Ishikawa (cell line): ENCODE measurements at regions not wholly inside any gene's neighbourhood (a gene's known extent, or its start where the extent isn't known, plus 50 kb on each side); places are given as distances from the start of the nearest gene placed in this dataset.

Experiments used
- CEBPB ChIP-seq: IDR thresholded peaks from 2 replicates; pipeline ENCODE4 v1.6.1; 2012
- CREB1 ChIP-seq: IDR thresholded peaks from 2 replicates; pipeline ENCODE4 v1.6.1; 2012; ENCODE audit warnings: low read depth
- EGR1 ChIP-seq: IDR thresholded peaks from 2 replicates; pipeline ENCODE4 v1.6.1; 2012
- EP300 ChIP-seq: IDR thresholded peaks from 2 replicates; pipeline ENCODE4 v1.6.1; 2012; ENCODE audit warnings: borderline replicate concordance
- FOXM1 ChIP-seq: IDR thresholded peaks from 2 replicates; pipeline ENCODE4 v1.6.1; 2012; ENCODE audit warnings: low read depth, borderline replicate concordance
- NFIC ChIP-seq: IDR thresholded peaks from 2 replicates; pipeline ENCODE4 v1.6.1; 2012
- RAD21 ChIP-seq: IDR thresholded peaks from 2 replicates; pipeline ENCODE4 v1.6.1; 2012; ENCODE audit warnings: low read depth
- TAF1 ChIP-seq: IDR thresholded peaks from 2 replicates; pipeline ENCODE4 v1.6.1; 2012; ENCODE audit warnings: low read depth, mild to moderate bottlenecking
- TCF12 ChIP-seq: IDR thresholded peaks from 2 replicates; pipeline ENCODE4 v1.6.1; 2012; ENCODE audit warnings: low read depth
- TEAD4 ChIP-seq: IDR thresholded peaks from 2 replicates; pipeline ENCODE4 v1.6.1; 2012
- YY1 ChIP-seq: IDR thresholded peaks from 2 replicates; pipeline ENCODE4 v1.6.1; 2012; ENCODE audit warnings: low read depth
- ZBTB7A ChIP-seq: IDR thresholded peaks from 2 replicates; pipeline ENCODE4 v1.6.1; 2012; ENCODE audit warnings: low read depth
- TF ChIP-seq, protein P1 (sequence below): IDR thresholded peaks from 2 replicates; pipeline ENCODE4 v1.6.1; 2012
- TF ChIP-seq, protein P2 (sequence below): IDR thresholded peaks from 2 replicates; pipeline ENCODE4 v1.6.1; 2012
- TF ChIP-seq, protein P3 (sequence below): IDR thresholded peaks from 2 replicates; pipeline ENCODE4 v1.6.1; 2012; ENCODE audit warnings: low read depth, mild to moderate bottlenecking

DNA sequence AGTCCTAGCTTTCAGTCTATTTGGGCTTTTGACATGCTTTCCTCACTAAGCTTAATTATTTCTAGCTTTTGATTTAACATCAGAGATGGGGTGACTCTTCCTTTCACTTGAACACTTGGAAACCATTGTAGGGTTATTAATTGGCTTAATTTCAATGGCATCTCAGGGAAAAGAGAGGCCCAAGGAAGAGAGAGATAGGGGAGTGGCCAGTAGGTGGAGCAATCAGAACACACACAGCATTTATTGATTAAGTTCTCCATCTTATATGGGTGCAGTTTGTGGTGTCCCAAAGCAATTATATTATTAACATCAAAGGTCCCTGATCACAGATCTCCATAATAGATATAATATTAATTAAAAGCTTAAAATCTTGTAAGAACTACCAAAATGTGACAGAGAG is 1466.1 kb upstream of the SEL1L start:
- TF ChIP-seq, protein P1, sequence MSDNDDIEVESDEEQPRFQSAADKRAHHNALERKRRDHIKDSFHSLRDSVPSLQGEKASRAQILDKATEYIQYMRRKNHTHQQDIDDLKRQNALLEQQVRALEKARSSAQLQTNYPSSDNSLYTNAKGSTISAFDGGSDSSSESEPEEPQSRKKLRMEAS = no peak
- TF ChIP-seq TCF12 = no peak
- TF ChIP-seq CEBPB = no peak
- no peak for TF ChIP-seq ZBTB7A
- TF ChIP-seq, protein P2, sequence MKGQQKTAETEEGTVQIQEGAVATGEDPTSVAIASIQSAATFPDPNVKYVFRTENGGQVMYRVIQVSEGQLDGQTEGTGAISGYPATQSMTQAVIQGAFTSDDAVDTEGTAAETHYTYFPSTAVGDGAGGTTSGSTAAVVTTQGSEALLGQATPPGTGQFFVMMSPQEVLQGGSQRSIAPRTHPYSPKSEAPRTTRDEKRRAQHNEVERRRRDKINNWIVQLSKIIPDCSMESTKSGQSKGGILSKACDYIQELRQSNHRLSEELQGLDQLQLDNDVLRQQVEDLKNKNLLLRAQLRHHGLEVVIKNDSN = no peak

DNA sequence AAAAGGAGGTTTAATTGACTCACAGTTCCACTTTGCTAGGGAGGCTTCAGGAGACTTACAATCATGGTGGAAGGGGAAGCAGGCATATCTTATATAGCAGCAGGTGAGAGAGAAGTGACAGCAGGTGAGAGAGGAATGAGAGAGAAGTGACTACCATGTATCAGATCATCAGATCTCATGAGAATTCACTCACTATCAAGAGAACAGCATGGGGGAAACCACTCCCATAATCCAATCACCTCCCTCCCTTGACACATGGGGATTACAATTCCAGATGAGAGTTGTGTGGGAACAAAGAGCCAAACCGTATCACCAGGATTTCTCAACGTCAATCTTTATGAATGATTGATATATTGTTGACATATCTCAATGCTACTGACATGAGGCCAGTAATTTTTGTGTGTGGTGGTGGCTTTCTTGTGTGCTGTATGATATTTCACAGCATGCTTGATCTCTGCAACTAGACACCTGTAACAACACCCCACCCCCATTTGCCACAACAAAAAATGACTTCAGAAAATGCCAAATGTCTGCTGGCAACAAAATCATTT is 1470.9 kb upstream of the SEL1L start:
- TF ChIP-seq NFIC = no peak
- TF ChIP-seq, protein P1 = no peak
- TF ChIP-seq EP300 = no peak
- TF ChIP-seq CREB1 = no peak
- TF ChIP-seq, protein P3, sequence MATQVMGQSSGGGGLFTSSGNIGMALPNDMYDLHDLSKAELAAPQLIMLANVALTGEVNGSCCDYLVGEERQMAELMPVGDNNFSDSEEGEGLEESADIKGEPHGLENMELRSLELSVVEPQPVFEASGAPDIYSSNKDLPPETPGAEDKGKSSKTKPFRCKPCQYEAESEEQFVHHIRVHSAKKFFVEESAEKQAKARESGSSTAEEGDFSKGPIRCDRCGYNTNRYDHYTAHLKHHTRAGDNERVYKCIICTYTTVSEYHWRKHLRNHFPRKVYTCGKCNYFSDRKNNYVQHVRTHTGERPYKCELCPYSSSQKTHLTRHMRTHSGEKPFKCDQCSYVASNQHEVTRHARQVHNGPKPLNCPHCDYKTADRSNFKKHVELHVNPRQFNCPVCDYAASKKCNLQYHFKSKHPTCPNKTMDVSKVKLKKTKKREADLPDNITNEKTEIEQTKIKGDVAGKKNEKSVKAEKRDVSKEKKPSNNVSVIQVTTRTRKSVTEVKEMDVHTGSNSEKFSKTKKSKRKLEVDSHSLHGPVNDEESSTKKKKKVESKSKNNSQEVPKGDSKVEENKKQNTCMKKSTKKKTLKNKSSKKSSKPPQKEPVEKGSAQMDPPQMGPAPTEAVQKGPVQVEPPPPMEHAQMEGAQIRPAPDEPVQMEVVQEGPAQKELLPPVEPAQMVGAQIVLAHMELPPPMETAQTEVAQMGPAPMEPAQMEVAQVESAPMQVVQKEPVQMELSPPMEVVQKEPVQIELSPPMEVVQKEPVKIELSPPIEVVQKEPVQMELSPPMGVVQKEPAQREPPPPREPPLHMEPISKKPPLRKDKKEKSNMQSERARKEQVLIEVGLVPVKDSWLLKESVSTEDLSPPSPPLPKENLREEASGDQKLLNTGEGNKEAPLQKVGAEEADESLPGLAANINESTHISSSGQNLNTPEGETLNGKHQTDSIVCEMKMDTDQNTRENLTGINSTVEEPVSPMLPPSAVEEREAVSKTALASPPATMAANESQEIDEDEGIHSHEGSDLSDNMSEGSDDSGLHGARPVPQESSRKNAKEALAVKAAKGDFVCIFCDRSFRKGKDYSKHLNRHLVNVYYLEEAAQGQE = no peak
- no peak for TF ChIP-seq TCF12
- TF ChIP-seq EGR1 = no peak
- no peak for TF ChIP-seq TEAD4
- no peak for TF ChIP-seq YY1
- TF ChIP-seq FOXM1 = no peak
- TF ChIP-seq, protein P2 = no peak
- no peak for TF ChIP-seq RAD21
- no peak for TF ChIP-seq ZBTB7A
- no peak for TF ChIP-seq CEBPB
- no peak for TF ChIP-seq TAF1

DNA sequence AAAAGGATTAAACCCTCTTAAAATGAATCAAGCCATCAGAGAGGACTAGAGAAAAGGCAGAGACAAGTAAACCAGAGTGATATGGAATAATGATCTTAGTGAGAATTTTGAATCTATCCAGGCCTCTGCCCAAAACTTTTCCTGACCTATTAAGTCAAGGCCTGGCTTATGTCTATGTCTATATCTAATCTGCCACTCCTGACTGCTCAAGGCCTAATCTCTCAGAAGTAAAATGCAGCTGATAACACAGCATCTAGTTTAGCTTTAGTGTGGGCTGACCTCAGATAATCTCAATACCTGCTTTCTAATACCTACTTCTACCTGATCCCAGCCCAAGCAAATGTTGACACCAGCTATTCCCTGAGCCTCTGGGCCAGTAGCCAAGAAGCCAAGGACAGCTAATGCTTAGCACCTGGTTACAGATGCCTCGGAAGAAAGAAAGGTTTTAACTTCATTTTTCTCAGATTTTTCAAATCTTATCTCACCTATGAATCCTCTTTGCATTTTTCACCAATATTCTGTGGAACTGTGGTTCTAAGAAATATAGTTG is 1472.5 kb upstream of the SEL1L start:
- TF ChIP-seq ZBTB7A (no peak), EP300 (no peak), CEBPB (no peak), YY1 (no peak), FOXM1 (no peak), NFIC (no peak), EGR1 (no peak), RAD21 (no peak), TEAD4 (no peak), TCF12 (no peak), CREB1 (no peak), TAF1 (no peak)
- TF ChIP-seq, protein P2 = no peak
- TF ChIP-seq, protein P1 = no peak
- TF ChIP-seq, protein P3 = no peak

DNA sequence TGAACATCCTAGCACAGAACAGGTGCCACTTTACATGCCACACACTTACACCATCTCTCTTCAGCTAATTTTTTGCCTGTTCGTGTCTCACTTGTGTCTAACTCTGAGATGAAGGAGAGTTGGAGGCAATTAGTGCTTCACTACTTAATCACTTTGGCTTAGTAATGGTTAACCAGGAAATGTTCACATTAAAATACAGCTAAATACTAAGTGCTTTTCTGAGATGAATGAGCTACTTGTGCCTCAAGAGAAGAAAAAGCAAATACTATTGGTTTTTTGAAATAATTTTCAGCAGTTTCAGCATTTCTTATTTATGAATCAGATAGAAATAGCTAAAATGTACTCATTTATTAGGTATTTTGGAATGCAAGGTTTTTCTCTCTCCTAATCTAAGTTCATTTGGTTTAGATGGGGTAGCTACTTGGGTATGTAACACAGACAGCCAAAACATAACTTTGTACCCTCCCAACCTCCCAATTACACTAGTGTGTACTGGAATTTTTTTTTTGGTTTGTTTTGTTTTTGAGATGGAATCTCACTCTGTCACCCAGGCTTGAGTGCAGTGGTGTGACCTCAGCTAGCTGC is 1474.1 kb upstream of the SEL1L start:
- no peak for TF ChIP-seq RAD21
- TF ChIP-seq, protein P3 = no peak
- no peak for TF ChIP-seq NFIC
- no peak for TF ChIP-seq FOXM1
- TF ChIP-seq CEBPB = no peak
- no peak for TF ChIP-seq TAF1
- no peak for TF ChIP-seq TEAD4
- no peak for TF ChIP-seq TCF12
- no peak for TF ChIP-seq ZBTB7A
- TF ChIP-seq EGR1 = no peak
- TF ChIP-seq EP300 = no peak
- no peak for TF ChIP-seq YY1
- TF ChIP-seq, protein P2 = no peak
